Esophagus squamous epithelium (tissue), 4 donors: ENCODE measurements at regions not wholly inside any gene's neighbourhood (a gene's known extent, or its start where the extent isn't known, plus 50 kb on each side); places are given as distances from the start of the nearest gene placed in this dataset.
"Not testable (repeated sequence)": the region's sequence is repeated elsewhere in the genome, so short reads cannot be mapped to it uniquely, and the experiment has no call there.

Experiments used
- CTCF ChIP-seq, 6 experiments: fragments of 450-650 bp in 4 of 6; fragments of 200-600 bp in 2 of 6; sonication (generic) in 2 of 6; IDR thresholded peaks; one replicate each; pipeline ENCODE4 v1.5.1; 2016 to 2019; ENCODE audit warnings: antibody characterized with exemption in 6 of 6, mild to moderate bottlenecking in 4 of 6, moderate library complexity in 4 of 6
- POLR2A ChIP-seq, 4 donors: fragments of 450-650 bp; IDR thresholded peaks; one replicate each; pipeline ENCODE4 v1.6.1; 2017; ENCODE audit warnings: antibody characterized with exemption in 4 of 4, mild to moderate bottlenecking in 4 of 4, moderate library complexity in 3 of 4

- not testable (repeated sequence) for TF ChIP-seq CTCF, POLR2A (IDR thresholded peaks at IDR 0.05)
Measured at GRCh38 chr2:87194254-87194999, 172.8 kb upstream of the PLGLB1 start.
